ENCODE measurements at regions not wholly inside any gene's neighbourhood (a gene's known extent, or its start where the extent isn't known, plus 50 kb on each side); places are given as distances from the start of the nearest gene placed in this dataset.

DNA sequence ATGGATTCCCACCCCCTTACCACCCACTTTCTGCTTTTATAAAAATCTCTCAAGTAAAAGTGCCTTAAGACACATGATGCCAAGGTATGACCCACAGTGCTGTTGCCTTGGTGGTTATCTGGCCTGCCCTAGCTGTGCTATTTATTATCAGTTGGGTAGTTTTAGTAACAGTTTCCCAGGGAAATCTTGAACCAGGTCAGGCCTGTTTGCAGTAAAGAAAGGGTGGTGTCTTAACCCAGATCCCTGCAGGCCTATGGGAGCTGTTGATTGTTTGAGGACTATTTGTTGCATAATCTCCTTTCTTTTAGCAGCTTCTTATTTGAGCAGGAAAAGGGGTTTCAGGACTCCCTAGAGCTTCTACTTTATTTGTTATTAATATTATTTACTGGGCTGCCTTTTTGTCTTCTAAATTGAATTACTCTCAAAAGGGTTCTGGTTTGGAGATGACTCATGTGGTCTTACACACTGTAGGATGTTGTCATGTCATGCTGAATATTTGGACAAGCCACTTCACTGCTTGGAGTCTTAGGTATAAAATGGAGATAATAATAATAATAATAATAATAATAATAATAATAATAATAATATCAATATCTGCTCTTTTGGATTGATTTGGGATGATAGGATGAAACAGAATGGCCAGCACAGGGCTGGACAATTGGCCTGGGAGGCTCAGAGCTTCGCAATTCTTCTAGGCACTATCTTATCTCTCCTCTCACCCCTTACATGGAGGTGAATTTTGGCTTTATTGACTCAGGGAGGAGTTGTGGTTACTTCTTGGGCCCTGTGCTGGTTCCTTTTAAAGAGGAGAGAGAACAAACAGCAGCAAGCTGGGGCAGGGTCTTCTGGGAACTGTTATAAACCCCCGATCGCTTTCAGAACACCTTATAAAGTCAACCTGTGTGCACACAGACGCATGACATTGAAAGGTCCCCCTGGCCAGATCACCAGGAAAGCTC is 252.1 kb downstream of the PRDM2 start:
- Histone ChIP-seq H3K36me3 (ENCODE audit: control insufficient read depth, insufficient read depth, low read length) (no peaks in the 10 kb centered on the region), H3K4me3 (ENCODE audit: low read length) (no peak overlapping the region), H3K27ac (ENCODE audit: low read length) (no peak overlapping the region), H3K27me3 (ENCODE audit: control insufficient read depth, insufficient read depth, low read length) (no peaks in the 10 kb centered on the region), H3K9me3 (ENCODE audit: control insufficient read depth, insufficient read depth, low read length) (no peaks in the 10 kb centered on the region), H3K4me1 (ENCODE audit: control insufficient read depth, insufficient read depth, low read length) (no peaks in the 10 kb centered on the region)
- Mint-ChIP-seq H3K27ac (no peak overlapping the region), H3K36me3 (no peaks in the 10 kb centered on the region), H3K4me3 (no peak overlapping the region), H3K9me3 (no peaks in the 10 kb centered on the region), H3K4me1 (no peaks in the 10 kb centered on the region), H3K27me3 (ENCODE audit: low read depth in 2 of 2) (peaks cover 23 to 24% of the 10 kb centered on the region in 2 donors)
- 55% methylated on average over 3 of the region's 4 CpGs for WGBS (ENCODE audit: insufficient coverage)
- intact Hi-C loops (cut with micrococcal nuclease) = no loop called here
- DNase-seq (no peak), ATAC-seq (no peak)
- TF ChIP-seq, protein P1, sequence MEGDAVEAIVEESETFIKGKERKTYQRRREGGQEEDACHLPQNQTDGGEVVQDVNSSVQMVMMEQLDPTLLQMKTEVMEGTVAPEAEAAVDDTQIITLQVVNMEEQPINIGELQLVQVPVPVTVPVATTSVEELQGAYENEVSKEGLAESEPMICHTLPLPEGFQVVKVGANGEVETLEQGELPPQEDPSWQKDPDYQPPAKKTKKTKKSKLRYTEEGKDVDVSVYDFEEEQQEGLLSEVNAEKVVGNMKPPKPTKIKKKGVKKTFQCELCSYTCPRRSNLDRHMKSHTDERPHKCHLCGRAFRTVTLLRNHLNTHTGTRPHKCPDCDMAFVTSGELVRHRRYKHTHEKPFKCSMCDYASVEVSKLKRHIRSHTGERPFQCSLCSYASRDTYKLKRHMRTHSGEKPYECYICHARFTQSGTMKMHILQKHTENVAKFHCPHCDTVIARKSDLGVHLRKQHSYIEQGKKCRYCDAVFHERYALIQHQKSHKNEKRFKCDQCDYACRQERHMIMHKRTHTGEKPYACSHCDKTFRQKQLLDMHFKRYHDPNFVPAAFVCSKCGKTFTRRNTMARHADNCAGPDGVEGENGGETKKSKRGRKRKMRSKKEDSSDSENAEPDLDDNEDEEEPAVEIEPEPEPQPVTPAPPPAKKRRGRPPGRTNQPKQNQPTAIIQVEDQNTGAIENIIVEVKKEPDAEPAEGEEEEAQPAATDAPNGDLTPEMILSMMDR (IDR thresholded peaks at IDR 0.05) = no peak

DNA sequence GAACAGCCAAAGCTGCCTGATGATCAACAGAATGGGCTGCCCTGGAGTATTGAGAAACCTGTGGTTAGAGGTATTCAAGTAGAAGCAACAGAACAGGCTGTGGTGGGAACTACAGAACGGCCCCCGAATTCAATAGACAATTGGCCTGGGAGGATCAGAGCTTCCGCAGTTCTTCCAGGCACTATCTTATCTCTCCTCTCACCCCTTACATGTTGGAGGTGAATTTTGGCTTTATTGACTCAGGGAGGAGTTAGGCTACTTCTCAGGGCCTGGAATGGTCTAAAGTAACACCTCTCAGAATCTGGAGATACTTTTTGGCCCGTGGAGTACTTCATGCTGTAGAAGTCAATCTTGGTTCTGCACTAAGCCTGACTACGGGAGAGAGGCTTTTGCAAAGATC is 253.0 kb downstream of the PRDM2 start:
- H3K27me3 Mint-ChIP-seq (ENCODE audit: low read depth in 2 of 2) = peaks cover 21 to 28% of the 10 kb centered on the region in 2 donors

DNA sequence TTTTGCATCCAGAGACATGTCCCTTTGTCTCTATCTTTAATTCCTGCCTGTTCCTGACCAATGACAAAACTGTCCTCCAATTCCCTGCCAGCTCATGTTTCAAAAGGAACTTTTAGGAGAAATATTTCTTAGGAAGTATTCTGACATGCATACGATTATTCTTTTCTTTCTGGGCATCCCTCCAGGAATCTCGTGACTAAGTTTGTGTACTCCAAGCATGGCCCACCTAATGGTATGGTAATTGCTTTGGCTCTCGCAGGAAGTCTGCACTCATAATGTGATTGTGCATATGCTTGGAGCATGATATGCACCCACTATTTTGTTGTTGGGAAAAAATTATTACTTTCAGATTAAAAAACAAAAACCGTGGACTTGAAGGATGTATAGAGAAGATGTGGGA is 256.4 kb downstream of the PRDM2 start:
- H3K36me3 Mint-ChIP-seq = no peaks in the 10 kb centered on the region
- H3K27me3 Mint-ChIP-seq (ENCODE audit: low read depth in 2 of 2) = peaks cover 12 to 22% of the 10 kb centered on the region in 2 donors
- no peak overlapping the region for H3K27ac ChIP-seq (ENCODE audit: low read length)
- H3K4me1 ChIP-seq (ENCODE audit: control insufficient read depth, insufficient read depth, low read length) = no peaks in the 10 kb centered on the region
- H3K9me3 ChIP-seq (ENCODE audit: control insufficient read depth, insufficient read depth, low read length) = no peaks in the 10 kb centered on the region
- DNase-seq (no peak), ATAC-seq (no peak)
- H3K27ac Mint-ChIP-seq = no peak overlapping the region
- H3K9me3 Mint-ChIP-seq = no peaks in the 10 kb centered on the region
- no peaks in the 10 kb centered on the region for H3K36me3 ChIP-seq (ENCODE audit: control insufficient read depth, insufficient read depth, low read length)
- no peaks in the 10 kb centered on the region for H3K4me1 Mint-ChIP-seq
- H3K4me3 Mint-ChIP-seq = no peak overlapping the region
- H3K27me3 ChIP-seq (ENCODE audit: control insufficient read depth, insufficient read depth, low read length) = no peaks in the 10 kb centered on the region
- TF ChIP-seq, protein P1 (IDR thresholded peaks at IDR 0.05) = no peak
- H3K4me3 ChIP-seq (ENCODE audit: low read length) = no peak overlapping the region
- whole genome bisulfite sequencing (ENCODE audit: insufficient coverage) = 68% methylated on average over 4 of the region's 4 CpGs
- intact Hi-C loops (cut with micrococcal nuclease) = no loop called here

More for the DNA sequence above, 253.0 kb downstream of the PRDM2 start:
- TF ChIP-seq, protein P1 (IDR thresholded peaks at IDR 0.05) = no peak
- Mint-ChIP-seq H3K36me3 (no peaks in the 10 kb centered on the region), H3K27ac (no peak overlapping the region), H3K4me3 (no peak overlapping the region), H3K4me1 (no peaks in the 10 kb centered on the region), H3K9me3 (no peaks in the 10 kb centered on the region)
- intact Hi-C loops (cut with micrococcal nuclease) = no loop called here
- Histone ChIP-seq H3K9me3 (ENCODE audit: control insufficient read depth, insufficient read depth, low read length) (no peaks in the 10 kb centered on the region), H3K27ac (ENCODE audit: low read length) (no peak overlapping the region), H3K4me3 (ENCODE audit: low read length) (no peak overlapping the region), H3K27me3 (ENCODE audit: control insufficient read depth, insufficient read depth, low read length) (no peaks in the 10 kb centered on the region), H3K36me3 (ENCODE audit: control insufficient read depth, insufficient read depth, low read length) (no peaks in the 10 kb centered on the region), H3K4me1 (ENCODE audit: control insufficient read depth, insufficient read depth, low read length) (no peaks in the 10 kb centered on the region)
- WGBS (ENCODE audit: insufficient coverage) = 80% methylated on average over 2 of the region's 5 CpGs
- DNase-seq = no peak
- ATAC-seq = no peak
